IPS-NIHi7 (cell line): ENCODE measurements at regions not wholly inside any gene's neighbourhood (a gene's known extent, or its start where the extent isn't known, plus 50 kb on each side); places are given as distances from the start of the nearest gene placed in this dataset.
"Not testable (repeated sequence)": the region's sequence is repeated elsewhere in the genome, so short reads cannot be mapped to it uniquely, and the experiment has no call there.

Source experiments
- DNase-seq: peaks from one replicate; pipeline ENCODE4 v3.0.0; 2012; ENCODE audit warnings: mixed read lengths; ENCODE audit errors: extremely low spot score

DNA sequence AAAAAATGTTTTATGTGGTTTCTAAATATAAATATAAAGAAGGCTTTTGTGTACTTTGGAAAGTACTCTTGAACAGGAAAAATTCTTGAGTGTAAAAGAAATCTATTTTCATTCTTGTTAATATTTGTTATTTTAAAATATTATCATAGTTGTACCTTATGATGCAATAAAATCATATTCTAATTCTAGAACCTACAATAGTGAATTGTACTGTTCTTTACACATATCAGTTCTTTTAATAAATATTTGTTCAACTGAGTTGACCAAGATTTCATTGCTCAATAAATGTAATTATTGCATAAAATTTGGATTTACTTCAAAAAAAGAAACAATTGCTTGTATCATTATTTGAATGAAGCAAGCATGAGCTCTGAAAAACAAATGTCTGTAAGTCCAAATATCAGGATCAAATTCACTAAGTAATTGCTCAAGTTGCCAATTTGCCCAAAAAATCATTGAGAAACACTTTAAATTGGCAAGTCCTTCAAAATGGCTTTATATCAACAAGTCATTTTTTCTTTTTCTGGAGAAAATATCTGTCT lies 191.6 kb upstream of the SLC16A7 start:
- DNase-seq, result no peak

DNA sequence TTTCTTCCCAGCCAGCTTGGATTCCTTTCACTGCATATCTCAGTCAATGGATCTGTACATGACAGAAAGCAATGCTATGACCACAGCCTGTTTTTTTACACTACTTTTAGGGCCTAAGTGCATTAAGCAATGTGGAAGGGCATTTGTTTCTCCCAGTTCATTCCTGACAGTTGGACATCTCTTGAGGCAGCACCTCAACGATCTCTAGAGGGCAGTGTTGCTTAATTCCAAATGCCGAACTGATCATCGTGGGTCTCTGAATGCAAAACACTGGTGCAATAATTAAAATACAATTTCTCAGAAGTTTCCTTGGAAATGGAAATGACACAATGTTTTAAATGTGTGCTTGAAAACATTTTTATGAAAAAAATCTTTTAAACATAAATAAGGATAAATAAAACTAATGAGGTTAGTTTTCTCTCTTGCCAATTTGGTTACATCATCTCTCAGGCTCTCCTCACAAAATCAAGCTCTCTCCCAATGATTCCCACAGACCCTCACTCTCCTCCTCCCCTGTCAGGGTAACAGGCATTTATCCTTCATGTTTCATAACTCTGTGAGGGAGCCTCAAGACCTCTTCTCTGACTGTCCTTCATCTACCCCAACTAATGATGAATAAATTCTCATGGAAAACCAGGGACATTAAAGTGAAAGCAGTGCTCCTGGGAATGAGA lies 192.4 kb upstream of the SLC16A7 start:
- DNase-seq, result peak; percentile 67

GRCh38 chr12:59401862-59402261 lies 194.0 kb upstream of the SLC16A7 start:
- no peak for DNase-seq

- DNase-seq, result no peak
Observed at GRCh38 chr12:59398164-59398563, 197.7 kb upstream of the SLC16A7 start.

- DNase-seq, result no peak
Observed at GRCh38 chr12:59396919-59397318, 198.9 kb upstream of the SLC16A7 start.

DNA sequence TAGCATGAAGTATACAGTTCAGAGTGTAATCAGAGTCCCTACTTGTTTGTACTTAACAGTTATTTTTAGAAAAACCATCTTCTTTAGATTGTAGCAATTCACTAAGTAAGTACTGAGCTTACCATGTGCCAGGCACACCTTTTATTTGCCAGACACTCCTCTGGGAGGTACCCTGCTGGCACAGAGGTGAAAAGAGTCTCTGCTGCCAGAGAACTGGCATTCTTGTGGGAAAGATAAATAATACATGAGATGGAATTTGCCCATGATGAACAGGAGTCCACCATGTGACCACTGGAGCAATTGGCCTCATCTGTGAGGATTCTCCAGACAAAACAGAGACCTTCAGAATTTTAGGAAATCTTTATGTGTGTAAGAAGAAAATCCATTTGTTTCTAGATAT lies 199.3 kb upstream of the SLC16A7 start:
- no peak for DNase-seq

GRCh38 chr12:59395310-59395709 lies 200.5 kb upstream of the SLC16A7 start:
- not testable (repeated sequence) for DNase-seq

DNA sequence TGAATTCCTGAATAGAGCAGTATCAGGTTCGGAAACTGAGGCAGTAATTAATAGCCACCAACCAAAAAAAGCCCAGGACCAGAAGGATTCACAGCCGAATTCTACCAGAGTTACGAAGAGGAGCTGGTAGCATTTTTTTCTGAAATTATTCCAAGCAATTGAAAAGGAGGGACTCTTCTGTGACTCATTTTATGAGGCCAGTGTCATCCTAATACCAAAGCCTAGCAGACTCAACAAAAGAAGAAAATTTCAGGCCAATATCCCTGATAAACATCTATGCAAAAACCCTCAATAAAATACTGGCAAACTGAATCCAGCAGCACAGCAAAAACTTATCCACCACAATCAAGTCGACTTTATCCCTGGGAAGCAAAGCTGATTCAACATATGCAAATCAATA lies 202.3 kb upstream of the SLC16A7 start:
- DNase-seq, result no peak

- DNase-seq, result no peak
Observed at GRCh38 chr12:59389968-59390576, 205.8 kb upstream of the SLC16A7 start.

- no peak for DNase-seq
Observed at GRCh38 chr12:59388694-59389093, 207.1 kb upstream of the SLC16A7 start.

DNA sequence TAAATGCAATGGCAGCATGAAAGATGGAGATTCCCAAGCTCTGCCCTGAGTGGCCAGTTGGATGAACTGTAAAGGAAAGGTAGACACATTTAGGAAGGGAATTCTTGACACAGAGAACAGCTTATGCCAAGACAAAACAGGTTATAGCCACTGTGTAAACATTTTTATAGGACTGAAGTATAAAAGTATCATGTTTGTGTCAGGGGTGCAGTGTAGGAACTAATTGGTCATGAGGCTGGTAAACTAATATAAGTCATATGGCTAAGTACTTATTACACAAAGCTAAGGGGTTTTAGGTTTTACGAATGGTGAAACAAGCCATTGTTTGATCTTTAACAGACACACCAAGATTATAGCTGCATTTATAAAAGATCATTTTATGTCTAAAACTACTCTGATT lies 207.7 kb upstream of the SLC16A7 start:
- no peak for DNase-seq

DNA sequence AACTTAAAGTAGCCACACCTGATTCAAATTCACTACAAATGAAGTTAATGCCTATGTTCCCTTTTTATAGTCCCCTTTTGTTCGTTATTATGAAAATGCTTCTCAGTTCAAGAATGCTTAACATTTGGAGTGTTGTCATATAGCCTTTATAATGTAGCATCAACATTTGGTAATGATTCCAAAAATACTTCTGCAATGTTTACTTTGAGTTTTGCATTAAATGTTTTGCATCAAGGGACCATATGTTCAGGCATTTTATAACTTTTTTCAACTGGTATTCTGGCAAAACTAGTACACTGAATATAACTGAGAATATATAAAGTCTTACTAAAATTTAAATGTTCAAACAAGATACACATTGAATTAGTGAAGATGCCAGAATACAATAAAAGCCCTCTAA lies 209.6 kb upstream of the SLC16A7 start:
- no peak for DNase-seq

GRCh38 chr12:59383079-59383822 lies 212.6 kb upstream of the SLC16A7 start:
- no peak for DNase-seq

- DNase-seq, result no peak
Observed at GRCh38 chr12:59382282-59383078, 213.3 kb upstream of the SLC16A7 start.

- DNase-seq, result no peak
Observed at GRCh38 chr12:59381106-59381505, 214.7 kb upstream of the SLC16A7 start.

DNA sequence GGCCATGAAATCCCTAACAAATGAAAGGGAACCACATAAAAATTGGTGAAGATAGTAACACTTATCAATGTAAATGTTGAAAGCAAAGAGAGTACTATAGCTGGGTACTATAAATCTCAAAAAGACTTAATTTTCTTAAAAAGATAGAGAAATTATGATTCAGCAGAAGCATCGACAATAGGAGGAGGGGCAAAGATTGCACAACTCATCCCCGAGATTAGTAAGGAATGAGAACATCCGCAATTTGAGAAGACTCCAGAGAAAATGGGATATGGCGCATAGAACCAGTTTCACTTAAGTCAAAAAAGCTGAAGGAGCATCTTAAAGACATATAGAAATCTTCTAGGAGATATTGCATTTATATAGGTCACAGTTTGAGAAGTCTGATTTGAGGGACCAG lies 220.2 kb upstream of the SLC16A7 start:
- DNase-seq, result no peak

GRCh38 chr12:59374783-59375182 lies 221.0 kb upstream of the SLC16A7 start:
- DNase-seq, result no peak

GRCh38 chr12:59372956-59373355 lies 222.9 kb upstream of the SLC16A7 start:
- DNase-seq, result peak; percentile 67

DNA sequence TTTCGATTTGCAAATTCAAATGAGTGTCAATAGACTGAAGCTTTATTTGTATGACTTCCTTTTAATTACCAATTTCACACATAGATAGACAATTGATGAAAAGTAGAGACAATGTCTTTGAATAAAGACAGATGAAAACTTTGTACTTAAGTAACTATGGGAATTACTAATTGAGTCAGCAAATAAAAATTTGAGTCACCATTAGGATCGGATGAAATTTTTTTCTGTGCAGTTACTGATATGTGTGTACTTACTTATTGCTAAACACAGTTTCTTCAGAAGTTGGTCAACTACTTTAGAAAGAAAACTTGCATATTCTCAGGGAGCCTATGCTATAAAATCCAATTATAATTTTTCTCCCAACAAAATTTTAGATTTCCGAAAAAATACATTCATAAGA lies 224.9 kb upstream of the SLC16A7 start:
- no peak for DNase-seq

DNA sequence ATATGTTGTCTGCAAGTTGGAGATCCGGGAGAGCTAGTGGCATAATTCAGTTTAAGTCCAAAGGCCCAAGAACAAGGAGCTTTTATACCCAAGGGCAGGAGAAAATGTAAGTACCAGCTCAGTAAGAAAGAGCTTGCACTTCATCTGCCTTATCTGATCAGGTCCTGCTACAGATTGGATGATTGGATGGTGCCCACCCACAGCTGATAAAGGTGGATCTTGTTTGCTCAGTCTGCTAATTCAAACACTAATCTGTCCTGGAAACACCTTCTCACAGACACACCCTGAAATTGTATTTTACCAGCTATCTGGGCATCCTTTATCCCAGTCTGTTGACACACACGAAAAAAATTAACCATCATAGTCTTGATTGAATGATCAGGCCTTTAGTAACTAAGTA lies 230.7 kb upstream of the SLC16A7 start:
- DNase-seq, result no peak

DNA sequence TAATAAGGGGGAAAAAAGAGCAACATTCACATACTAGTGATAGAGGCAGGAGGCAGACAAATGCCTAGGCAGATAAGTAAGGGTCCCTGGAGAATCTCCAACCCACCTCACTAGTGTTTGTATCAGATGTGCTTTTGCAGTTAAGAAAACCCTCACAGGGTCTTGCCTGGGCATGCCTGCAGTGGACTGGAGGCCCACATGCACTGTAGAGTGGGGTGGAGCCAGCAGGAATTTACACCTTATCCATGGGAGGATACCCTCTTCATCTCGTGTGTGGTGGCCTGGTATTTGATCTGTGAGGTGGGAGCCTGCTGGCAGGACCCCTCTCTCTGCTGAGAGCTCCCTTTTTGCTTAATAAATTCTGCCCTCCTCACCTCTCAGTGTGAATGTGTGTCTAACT lies 238.0 kb upstream of the SLC16A7 start:
- DNase-seq, result no peak

DNA sequence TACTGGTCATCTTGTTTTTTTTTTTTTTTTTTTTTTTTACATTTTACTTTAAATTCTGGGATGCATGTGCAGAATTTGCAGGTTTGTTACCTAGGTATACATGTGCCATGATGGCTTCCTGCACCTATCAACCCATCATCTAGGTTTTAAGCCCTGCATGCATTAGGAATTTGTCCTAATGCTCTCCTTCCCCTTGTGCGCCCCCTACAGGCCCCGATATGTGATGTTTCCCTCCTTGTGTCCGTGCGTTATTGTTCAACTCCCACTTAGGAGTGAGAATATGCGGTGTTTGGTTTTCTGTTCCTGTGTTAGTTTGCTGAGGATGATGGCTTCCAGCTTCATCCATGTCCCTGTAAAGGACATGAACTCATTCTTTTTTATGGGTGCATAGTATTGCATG lies 249.6 kb upstream of the SLC16A7 start:
- not testable (repeated sequence) for DNase-seq
